ENCODE measurements at regions not wholly inside any gene's neighbourhood (a gene's known extent, or its start where the extent isn't known, plus 50 kb on each side); places are given as distances from the start of the nearest gene placed in this dataset.
A peak's percentile ranks its signal among the peaks of the same experiment; 100 is the strongest.

GRCh38 chr12:92541731-92542130 is 161.1 kb upstream of the PLEKHG7 start:
- no peak for DNase-seq (ENCODE audit: low read depth)
- H3K4me3 ChIP-seq (ENCODE audit: low read length), result no peak overlapping the region
- TF ChIP-seq CTCF (IDR thresholded peaks at IDR 0.05; ENCODE audit: insufficient read depth, low read depth, low read length, missing control alignments), result no peak

DNA sequence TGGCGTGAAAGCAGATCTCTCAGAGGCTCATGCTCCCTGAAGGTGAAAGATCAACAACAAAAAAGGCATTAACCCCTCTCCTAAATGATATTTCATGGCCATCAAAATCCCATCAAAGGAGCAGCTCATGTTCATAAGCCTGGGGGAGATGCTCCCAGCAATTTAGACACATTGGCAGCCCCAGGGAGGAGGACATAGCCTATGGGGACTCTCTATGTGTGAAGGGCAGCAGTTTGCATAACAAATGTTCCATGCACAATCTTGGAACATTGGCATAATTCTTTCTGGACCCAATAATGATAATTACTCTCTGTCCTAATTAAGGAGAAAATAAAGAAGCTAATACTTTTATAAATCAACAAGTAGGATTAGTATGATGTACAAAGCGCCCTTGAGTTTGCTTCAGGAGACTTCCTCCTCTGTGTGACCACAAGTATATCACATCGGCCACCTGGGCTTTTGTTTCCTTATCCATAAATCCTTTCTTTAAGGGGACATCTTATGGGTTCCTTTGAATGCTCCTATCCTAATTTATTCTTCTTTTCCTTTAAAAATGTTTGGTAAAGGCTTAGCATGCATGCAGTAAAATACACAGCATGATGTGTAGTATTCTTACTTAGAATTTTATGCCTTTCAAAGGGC is 161.9 kb upstream of the PLEKHG7 start:
- no peak for TF ChIP-seq CTCF (IDR thresholded peaks at IDR 0.05; ENCODE audit: insufficient read depth, low read depth, low read length, missing control alignments)
- DNase-seq (ENCODE audit: low read depth), result no peak
- H3K4me3 ChIP-seq (ENCODE audit: low read length), result no peak overlapping the region

DNA sequence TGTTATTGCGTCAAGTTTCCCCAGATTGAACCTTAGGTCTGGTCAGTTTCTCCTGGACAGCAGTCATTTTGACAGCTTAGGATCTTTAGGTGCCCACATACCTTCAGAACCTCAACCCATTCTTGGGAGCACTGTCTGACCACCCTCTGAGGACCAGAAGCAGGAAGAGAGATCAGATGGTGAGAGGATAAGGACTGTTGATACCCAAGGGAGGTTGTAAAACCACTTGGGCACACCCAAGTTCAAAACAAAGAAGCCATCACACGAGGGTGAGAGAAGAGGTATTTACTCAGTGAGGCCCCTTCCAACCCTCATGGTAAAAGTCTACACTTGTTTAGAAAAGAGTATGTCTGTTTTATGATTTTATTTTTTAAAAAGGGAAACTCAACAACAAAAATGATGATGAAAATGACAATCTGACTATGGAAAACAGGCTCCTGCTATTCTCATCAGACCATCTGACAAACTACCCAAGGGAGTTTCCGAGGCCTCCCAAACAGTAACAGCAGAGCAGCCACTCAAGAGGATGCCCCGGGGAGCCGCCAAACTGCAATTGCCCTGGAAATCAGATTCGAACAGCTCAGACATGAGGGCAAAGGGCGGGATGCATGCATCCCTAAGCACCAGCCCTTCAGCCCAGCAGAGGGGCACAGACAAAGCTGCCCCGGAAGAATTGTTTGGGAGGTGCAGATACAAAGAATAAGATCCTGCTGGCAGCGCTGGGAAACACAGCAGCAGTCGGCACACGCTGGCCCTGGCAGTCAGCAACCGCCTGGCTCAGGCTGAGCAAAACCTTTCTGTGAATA is 162.6 kb upstream of the PLEKHG7 start:
- no peak for TF ChIP-seq CTCF (IDR thresholded peaks at IDR 0.05; ENCODE audit: insufficient read depth, low read depth, low read length, missing control alignments)
- H3K4me3 ChIP-seq (ENCODE audit: low read length), result no peak overlapping the region
- DNase-seq (ENCODE audit: low read depth), result no peak

DNA sequence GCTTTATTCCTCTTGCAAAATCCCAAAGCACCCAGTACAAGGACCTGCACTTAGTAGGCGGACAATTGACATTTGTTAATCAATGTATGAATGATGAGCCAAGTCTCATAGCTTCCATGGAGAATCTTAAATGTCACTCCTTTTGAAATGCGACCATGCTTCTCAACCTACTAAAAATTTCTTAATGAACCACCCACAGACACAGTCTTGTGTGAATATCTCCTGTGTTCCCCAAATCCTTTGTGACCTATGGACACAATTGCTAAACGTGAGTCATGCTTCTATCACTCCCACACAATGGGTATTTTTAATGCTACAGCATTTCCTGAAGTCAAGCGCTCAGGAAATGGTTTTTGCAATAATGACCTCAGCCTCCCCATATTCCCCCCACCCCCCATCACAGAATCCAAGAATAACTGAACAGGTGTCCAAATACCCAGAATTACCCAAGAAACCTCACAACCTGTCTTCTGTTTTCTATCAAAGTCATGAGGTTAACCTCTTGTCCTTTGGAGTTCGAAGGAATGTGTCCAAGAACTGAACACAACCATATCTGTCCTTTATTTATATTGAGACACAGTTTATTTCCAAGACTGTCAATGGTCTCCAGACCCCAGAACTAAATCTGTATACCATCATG is 163.6 kb upstream of the PLEKHG7 start:
- no peak overlapping the region for H3K4me3 ChIP-seq (ENCODE audit: low read length)
- peak; percentile 88 for DNase-seq (ENCODE audit: low read depth)
- no peak for TF ChIP-seq CTCF (IDR thresholded peaks at IDR 0.05; ENCODE audit: insufficient read depth, low read depth, low read length, missing control alignments)

DNA sequence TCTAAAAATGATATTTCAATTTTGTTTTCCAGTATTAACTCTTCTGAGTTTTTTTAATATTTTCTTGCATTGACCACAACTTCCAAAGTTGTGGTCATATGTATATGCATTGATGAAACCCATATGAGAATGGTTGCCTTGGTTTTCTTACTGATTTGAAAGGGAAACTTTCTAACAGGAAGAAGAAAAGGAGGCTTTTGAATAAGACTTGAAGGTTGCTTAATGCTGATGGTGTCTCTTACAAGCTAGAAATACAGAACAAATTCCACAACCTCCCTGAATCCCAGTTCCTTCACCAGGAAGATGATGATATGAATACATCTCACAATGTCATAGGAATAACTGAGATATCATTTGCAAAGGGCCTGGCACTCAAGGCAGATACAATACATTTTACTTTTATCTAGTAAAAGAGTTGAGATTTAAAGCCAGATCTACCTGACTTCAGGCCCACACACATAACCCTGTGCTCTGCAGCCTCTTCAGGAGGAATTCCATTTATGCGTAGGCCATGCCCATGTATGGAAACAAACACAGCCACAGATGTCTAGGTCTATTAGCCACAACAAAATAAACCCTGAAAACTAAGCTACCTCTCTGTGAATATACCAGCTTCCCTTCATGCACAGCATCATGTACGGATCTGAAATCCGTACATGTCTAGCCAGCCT is 165.4 kb upstream of the PLEKHG7 start:
- no peak overlapping the region for H3K4me3 ChIP-seq (ENCODE audit: low read length)
- TF ChIP-seq CTCF (IDR thresholded peaks at IDR 0.05; ENCODE audit: insufficient read depth, low read depth, low read length, missing control alignments), result no peak
- DNase-seq (ENCODE audit: low read depth), result no peak

DNA sequence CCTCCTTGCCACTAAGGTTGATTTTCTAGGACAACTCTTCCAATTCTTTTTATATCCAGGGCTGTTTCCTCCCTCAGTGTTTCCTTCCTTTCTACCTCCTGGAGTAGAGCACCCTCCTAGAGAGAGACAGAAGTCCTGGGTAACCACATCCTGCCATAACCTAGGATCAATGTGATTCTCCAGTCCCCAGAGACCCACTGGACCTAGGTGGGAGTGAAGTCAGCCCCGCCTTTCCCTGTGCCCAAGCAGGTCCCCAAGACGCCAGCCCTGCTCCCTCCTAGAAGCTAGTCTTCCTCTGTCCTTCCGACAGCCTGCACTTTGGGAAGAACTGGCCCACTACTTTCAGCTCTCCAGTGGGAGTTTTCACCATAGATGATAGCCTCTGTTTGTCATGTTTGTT is 166.8 kb upstream of the PLEKHG7 start:
- DNase-seq (ENCODE audit: low read depth), result no peak
- no peak overlapping the region for H3K4me3 ChIP-seq (ENCODE audit: low read length)
- no peak for TF ChIP-seq CTCF (IDR thresholded peaks at IDR 0.05; ENCODE audit: insufficient read depth, low read depth, low read length, missing control alignments)
